ENCODE measurements at regions not wholly inside any gene's neighbourhood (a gene's known extent, or its start where the extent isn't known, plus 50 kb on each side); places are given as distances from the start of the nearest gene placed in this dataset.

DNA sequence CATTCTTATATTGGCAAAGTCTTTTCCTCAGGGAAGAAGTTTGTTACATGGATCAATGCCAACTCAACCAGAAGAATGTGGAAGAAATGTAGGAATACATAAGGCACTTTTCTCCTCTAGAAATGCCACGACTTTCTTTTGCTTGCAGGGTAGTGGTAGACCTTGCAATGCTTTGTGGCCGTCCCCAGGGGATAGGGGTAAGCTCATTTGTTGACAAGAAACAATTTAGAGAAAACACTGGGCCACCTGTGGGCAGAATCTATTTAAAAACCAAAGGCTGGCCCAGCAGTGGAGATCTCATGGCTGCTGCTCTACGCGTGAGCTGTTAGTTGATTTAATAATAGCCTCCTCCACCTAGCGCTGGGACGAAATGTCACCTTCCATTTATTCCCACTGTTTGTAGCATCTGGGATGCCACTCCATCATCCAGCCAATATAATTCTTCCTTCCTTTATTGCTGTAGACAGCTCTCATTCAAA is 64.6 kb upstream of the PFN2 start:
- DNase-seq (ENCODE audit: low read depth in 2 of 2) = no peak

DNA sequence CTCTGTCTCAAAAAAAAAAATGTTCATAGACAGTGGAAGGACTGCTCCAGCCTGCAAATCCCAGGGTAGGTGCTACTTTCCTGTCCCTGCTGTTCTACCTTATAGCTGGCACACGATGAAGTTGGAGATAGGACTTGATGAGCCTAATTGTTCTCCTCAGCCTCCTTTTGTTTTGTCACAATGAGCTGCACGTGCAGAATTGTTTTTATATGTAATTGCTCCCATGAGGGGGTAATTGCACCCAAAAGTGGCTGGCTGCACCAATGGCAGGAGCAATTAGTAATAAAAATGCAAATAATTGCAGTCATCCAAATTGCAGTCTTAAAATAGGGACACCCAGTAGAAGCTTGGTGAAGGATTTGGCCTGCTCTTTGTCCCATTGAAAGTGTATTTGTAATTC is 63.0 kb upstream of the PFN2 start:
- DNase-seq (ENCODE audit: low read depth in 2 of 2) = no peak

DNA sequence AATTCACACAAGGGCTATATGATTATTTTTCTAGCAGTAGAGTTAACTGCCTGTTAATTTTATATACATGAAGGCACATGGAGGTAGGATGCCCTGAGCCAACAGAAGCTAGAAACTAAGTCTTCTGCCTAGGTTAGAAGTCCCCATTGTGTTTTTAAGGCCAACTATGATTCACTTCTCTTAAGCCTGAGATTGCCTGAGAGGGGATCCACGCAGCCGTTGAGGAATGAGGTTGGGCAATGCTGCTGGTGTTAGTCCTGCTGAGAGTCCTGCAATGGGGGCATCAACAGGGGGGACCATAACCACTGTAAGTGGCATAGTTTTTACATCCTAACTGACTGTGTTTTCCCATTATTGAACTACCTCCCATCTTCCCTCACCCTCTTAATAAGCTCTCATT is 60.1 kb upstream of the PFN2 start:
- DNase-seq (ENCODE audit: low read depth in 2 of 2) = no peak

DNA sequence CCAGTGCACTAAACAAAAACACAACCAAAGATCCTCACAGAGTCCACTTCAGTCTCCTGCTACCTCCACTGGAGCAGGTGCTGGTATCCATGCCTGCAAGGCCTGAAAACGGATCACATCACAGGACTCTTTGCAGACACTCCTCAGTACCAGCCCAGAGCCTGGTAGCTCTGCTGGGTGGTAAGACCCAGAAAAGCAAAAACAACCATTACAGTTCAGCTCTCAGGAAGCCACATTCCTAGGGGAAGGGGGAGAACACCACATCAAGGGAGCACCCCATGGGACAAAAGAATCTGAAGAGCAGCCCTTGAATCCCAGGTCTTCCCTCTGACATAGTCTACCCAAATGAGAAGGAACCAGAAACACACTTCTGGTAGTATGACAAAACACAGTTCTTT is 52.5 kb upstream of the PFN2 start:
- no peak for DNase-seq (ENCODE audit: low read depth in 2 of 2)

DNA sequence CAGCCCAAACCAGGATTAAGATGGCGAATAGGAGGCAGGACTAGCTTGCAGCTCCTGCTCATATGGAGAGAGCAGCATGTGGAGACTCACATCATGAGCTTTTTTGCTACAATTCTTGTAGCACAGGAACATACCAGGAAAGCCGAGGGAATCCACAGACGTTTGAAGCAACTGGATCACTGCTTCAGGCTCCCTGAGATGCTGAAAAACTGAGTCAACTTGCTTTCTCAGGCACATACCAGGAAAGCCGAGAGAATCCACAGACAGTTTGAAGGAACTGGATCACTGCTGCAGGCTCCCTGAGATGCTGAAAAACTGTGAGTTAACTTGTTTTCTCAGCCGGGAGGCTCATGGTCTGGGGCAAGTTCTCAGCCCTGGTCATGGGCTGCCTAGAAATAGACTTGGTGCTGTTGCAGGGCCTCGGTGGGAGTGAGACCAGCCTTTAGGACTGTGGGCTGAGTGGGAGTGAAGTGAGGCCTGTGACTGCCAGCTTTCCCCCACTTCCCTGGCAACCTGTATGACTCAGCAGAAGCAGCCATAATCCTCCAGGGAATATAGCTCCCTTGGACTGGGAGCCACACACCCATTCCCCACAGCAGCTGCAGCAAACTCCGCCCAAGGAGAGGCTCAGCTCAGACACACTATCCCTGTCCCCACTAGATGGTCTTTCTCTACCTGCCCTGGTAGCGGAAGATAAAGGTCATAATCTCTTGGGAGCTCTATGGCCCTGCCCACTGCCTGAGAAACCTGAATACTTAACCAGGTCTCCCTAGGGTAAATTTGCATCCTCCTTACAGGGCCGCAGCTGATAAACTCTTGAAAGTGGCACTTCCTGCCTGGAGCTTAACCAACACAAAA is 51.9 kb upstream of the PFN2 start:
- no peak for DNase-seq (ENCODE audit: low read depth in 2 of 2)

DNA sequence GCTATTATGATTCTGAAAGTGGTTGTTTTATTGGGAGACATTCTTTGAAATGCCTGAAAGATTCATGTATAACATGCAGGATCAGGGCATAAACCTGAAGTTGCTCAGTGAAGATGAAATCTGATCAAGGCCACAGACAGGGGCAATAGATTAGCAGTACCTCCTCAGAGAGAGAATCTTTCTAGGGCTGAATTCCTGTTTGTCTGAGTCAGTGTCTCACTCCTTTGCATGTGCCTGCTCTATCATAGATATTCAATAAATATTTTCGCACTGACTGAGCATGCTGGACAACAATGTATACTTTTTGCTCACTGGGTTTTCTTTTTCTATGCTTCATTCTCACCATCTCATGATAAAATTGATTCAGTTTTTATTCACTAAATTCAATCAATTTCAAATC is 49.8 kb upstream of the PFN2 start:
- no peak for DNase-seq (ENCODE audit: low read depth in 2 of 2)
